Hematopoietic multipotent progenitor cell treated with erythropoietin and hydrocortisone succinate and interleukin-3 and kit ligand, for 17 days (in vitro differentiated cells): ENCODE measurements at regions not wholly inside any gene's neighbourhood (a gene's known extent, or its start where the extent isn't known, plus 50 kb on each side); places are given as distances from the start of the nearest gene placed in this dataset.

Experiments
- DNase-seq: peaks from one replicate; pipeline ENCODE4 v3.0.0-alpha.2; 2015; ENCODE audit warnings: low spot score

GRCh38 chr1:184141361-184141880, 89.9 kb downstream of the TSEN15 start:
- DNase-seq, result no peak

- DNase-seq, result no peak
Measured at GRCh38 chr1:184143449-184143848, 91.9 kb downstream of the TSEN15 start.

- no peak for DNase-seq
Measured at GRCh38 chr1:184145083-184145482, 93.6 kb downstream of the TSEN15 start.

GRCh38 chr1:184146202-184146601, 94.7 kb downstream of the TSEN15 start:
- DNase-seq, result no peak

GRCh38 chr1:184150776-184151531, 99.4 kb downstream of the TSEN15 start:
- DNase-seq, result no peak

GRCh38 chr1:184152434-184152898, 100.9 kb downstream of the TSEN15 start:
- no peak for DNase-seq

- DNase-seq, result no peak
Measured at GRCh38 chr1:184152974-184153373, 101.4 kb downstream of the TSEN15 start.

GRCh38 chr1:184153731-184154130, 102.2 kb downstream of the TSEN15 start:
- no peak for DNase-seq

GRCh38 chr1:184156521-184157393, 105.2 kb downstream of the TSEN15 start:
- DNase-seq, result no peak

GRCh38 chr1:184157394-184157742, 105.8 kb downstream of the TSEN15 start:
- DNase-seq, result no peak

GRCh38 chr1:184158896-184159681, 107.6 kb downstream of the TSEN15 start:
- DNase-seq, result no peak

GRCh38 chr1:184160236-184160635, 108.7 kb downstream of the TSEN15 start:
- no peak for DNase-seq

- DNase-seq, result no peak
Measured at GRCh38 chr1:184161071-184161698, 109.7 kb downstream of the TSEN15 start.

- DNase-seq, result no peak
Measured at GRCh38 chr1:184162281-184162680, 110.8 kb downstream of the TSEN15 start.

GRCh38 chr1:184163674-184164465, 112.3 kb downstream of the TSEN15 start:
- no peak for DNase-seq

GRCh38 chr1:184164536-184164935, 113.0 kb downstream of the TSEN15 start:
- DNase-seq, result no peak

- no peak for DNase-seq
Measured at GRCh38 chr1:184166485-184166884, 115.0 kb downstream of the TSEN15 start.

- no peak for DNase-seq
Measured at GRCh38 chr1:184167352-184167751, 115.8 kb downstream of the TSEN15 start.

GRCh38 chr1:184170719-184171118, 119.2 kb downstream of the TSEN15 start:
- DNase-seq, result no peak

GRCh38 chr1:184176058-184176457, 124.5 kb downstream of the TSEN15 start:
- DNase-seq, result no peak

- no peak for DNase-seq
Measured at GRCh38 chr1:184181044-184181443, 129.5 kb downstream of the TSEN15 start.
